NCI-H1105 treated with DMSO at 0.1 percent for 48 hours (cell line): ENCODE measurements at regions not wholly inside any gene's neighbourhood (a gene's known extent, or its start where the extent isn't known, plus 50 kb on each side); places are given as distances from the start of the nearest gene placed in this dataset.
"Not testable (repeated sequence)": the region's sequence is repeated elsewhere in the genome, so short reads cannot be mapped to it uniquely, and the experiment has no call there.

Experiments used
- DNase-seq: peaks from one replicate; lab custom pipeline; 2025; lab: John Stamatoyannopoulos, UW

- no peak for DNase-seq
Observed at GRCh38 chr5:29161399-29162291, 2031.8 kb upstream of the CDH6 start.

DNA sequence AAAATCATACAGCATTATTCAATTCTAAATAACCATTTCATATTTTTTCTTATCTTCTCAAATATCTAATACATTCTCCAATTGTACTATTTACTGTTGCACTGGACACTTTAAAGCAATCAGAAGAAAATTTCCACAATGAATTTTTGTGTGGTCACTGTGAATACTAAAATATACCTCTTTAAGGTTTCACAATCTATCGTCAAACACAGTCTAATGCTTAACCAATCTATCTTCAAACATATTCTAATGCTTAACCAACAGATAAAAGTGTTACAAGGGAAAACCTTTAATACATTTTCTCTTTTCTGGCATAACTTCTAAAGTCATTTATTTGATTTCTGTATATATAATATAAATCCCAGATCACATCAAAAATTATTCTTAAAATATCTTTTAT is 2035.5 kb upstream of the CDH6 start:
- DNase-seq, result no peak

DNA sequence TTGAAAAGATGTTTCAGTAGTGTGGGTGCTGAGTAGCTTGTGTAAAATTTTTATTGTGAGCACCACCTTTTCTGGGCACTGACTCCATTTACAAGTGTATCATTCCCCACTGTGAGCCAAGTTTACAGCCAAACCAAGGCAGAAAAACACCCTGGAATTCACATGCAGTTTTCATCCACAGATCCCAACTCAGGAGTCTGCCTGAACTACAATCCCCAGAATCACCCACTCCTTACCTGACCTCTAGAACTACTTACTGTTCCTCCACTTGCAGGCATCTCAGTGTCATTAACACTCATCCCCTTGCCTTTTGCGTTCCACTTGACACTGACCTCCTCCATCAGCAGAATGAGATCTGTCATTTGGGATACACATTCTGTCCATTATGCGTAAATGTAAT is 2042.6 kb upstream of the CDH6 start:
- DNase-seq, result no peak

- DNase-seq, result no peak
Observed at GRCh38 chr5:29148581-29148980, 2044.9 kb upstream of the CDH6 start.

DNA sequence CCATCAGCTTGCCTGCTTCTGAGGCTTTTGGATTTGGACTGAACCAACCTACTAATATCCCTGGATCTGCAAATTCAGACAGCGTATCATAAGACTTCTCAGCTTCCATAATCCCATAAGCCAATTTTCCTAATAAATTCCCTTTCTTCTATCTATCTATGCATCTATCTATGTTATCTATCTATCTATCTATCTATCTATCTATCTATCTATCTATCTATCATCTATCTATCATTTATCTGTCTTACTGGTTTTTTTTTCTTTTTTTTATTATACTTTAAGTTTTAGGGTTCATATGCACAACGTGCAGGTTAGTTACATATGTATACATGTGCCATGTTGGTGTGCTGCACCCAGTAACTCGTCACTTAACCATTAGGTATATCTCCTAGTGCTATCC is 2045.4 kb upstream of the CDH6 start:
- no peak for DNase-seq

- no peak for DNase-seq
Observed at GRCh38 chr5:29143266-29143665, 2050.2 kb upstream of the CDH6 start.

- DNase-seq, result no peak
Observed at GRCh38 chr5:29134418-29134817, 2059.1 kb upstream of the CDH6 start.

DNA sequence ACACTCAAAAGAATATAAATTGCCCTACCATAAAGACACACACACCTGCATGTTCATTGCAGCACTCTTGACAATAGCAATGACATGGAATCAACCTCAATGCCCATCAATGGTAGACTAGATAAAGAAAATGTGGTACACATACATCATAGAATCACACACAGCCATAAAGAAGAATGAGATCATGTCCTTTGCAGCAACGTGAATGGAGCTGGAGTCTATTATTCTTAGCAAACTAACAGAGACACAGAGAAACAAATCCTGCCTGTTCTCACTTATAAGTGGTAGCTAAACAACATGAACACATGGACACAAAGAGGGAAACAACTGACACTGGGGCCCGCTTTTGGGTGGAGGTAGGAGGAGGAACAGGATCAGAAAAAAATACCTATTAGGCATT is 2062.2 kb upstream of the CDH6 start:
- no peak for DNase-seq

- DNase-seq, result no peak
Observed at GRCh38 chr5:29130786-29131185, 2062.7 kb upstream of the CDH6 start.

DNA sequence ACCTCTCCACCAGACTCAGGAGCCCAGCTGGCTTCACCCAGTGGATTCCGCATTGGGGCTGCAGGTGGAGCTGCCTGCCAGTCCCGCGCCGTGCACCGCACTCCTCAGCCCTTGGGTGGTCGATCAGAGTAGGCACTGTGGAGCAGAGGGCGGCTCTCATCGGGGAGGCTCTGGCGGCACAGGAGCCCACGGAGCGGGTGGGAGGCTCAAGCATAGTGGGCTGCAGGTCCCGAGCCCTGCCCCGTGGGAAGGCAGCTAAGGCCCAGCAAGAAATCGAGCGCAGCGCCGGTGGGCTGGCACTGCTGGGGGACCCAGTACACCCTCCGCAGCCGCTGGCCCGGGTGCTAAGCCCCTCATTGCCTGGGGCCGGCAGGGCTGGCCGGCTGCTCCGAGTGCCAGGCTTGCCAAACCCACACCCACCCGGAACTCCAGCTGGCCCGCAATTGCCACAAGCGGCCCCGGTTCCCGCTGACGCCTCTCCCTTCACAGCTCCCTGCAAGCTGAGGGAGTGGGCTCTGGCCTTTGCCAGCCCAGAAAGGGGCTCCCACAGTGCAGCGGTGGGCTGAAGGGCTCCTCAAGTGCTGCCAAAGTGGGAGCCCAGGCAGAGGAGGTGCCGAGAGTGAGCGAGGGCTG is 2065.8 kb upstream of the CDH6 start:
- not testable (repeated sequence) for DNase-seq

- not testable (repeated sequence) for DNase-seq
Observed at GRCh38 chr5:29126462-29126861, 2067.0 kb upstream of the CDH6 start.

- DNase-seq, result no peak
Observed at GRCh38 chr5:29122306-29122705, 2071.2 kb upstream of the CDH6 start.

- no peak for DNase-seq
Observed at GRCh38 chr5:29114331-29114768, 2076.0 kb upstream of the CDH9 start.

GRCh38 chr5:29113516-29113915 is 2075.1 kb upstream of the CDH9 start:
- no peak for DNase-seq

DNA sequence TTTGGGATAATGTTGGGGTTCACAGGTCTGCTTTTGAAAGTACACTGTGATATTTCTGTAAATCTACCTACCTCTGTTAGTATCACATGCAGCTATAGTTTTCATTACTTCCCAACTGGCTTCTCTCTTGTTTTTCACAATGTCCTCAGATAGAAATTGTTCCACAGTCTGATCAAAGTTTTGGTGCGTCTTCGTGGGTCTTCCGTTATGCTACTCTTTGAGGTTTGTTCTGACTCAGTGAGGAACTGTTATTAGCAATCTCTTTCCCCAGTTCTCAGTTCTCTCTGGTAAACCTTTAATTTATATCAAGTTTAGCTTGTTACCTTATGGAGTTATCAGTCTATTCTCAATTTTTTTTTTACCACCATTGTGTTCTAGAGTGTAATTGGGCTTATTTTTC is 2061.2 kb upstream of the CDH9 start:
- DNase-seq, result no peak

- no peak for DNase-seq
Observed at GRCh38 chr5:29089591-29090130, 2051.3 kb upstream of the CDH9 start.

DNA sequence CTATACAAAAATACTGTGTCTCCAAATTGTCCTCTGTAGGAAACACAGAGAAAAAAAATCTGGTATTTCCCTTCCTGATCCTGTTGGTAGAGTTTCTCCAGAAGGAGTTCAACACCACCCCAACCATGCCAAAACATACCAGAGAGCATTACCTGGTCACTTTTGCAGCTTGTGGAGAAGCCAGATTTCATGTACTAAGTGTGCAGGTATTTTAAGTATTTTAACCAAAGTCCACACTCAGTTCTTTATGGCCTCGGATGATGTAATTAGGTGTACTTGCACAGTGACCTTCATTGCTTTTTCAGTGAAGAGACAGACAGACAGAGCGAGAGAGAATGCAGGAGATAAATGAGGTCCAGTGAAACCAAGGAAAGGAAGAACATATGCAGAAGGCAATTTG is 2046.8 kb upstream of the CDH9 start:
- DNase-seq, result no peak

DNA sequence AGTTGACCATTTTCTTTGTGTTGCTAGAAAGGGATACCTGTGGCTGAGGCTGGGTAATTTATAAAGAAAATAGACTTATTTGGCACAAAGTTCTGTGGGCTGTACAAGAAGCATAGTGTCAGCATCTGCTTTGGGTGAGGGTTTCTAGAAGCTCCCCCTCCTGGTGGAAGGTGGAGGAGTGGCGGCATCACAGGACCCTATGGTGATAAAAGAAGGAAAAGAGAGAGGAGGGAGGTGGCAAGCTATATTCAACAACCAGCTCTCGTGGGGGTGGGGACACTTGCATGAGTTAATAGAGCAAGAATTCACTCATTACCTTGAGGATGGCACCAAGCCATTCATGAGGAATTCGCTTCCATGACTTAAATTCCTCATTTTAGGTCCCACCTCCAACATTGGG is 2041.4 kb upstream of the CDH9 start:
- DNase-seq, result no peak

DNA sequence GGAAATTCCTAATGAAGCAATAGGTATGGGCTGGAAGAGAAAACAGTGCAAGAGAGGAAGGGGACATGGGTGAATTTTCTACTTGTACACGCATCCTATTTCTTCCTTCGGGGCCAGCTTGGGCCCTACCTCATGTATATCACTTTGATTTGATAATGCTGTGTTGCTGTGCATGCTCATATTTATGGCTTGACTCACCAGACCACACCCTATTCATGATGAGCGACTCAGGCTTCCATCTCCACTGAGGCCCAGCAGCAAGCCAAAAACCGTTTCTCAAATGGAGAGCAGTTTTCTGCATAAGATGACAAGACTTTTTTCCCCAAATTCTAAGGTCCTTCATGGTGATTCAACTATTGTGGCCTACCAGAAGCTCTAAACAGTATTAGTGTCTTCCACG is 2039.1 kb upstream of the CDH9 start:
- no peak for DNase-seq

- DNase-seq, result no peak
Observed at GRCh38 chr5:29069104-29069402, 2030.7 kb upstream of the CDH9 start.

GRCh38 chr5:29061381-29061780 is 2023.0 kb upstream of the CDH9 start:
- no peak for DNase-seq

GRCh38 chr5:29054694-29055093 is 2016.3 kb upstream of the CDH9 start:
- no peak for DNase-seq

DNA sequence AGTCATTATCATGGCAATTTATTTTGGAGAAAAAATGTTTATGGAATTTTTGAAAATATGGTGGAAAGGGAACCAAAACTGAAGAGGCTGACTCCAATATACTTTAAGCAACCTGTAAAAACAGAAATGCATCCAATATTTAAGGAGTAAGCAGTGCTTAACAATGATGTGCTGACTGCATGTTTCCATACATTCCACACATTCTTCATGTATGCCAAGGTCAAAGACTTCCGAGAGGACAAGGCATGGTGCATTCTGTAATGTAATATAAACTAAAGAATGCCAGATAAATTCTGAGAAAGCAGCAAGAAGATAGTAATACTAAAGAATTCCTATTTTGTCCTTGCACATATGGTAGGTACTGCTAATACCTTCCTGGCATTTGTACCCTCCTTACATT is 2015.9 kb upstream of the CDH9 start:
- no peak for DNase-seq

GRCh38 chr5:29051509-29051908 is 2013.1 kb upstream of the CDH9 start:
- no peak for DNase-seq
